ENCODE measurements at regions not wholly inside any gene's neighbourhood (a gene's known extent, or its start where the extent isn't known, plus 50 kb on each side); places are given as distances from the start of the nearest gene placed in this dataset.
"Not testable (repeated sequence)": the region's sequence is repeated elsewhere in the genome, so short reads cannot be mapped to it uniquely, and the experiment has no call there.

GRCh38 chrX:10469-11458, 270.4 kb upstream of the PLCXD1 start:
- DNase-seq, H3K27ac Mint-ChIP-seq, H3K9me3 Mint-ChIP-seq: not testable (repeated sequence)

GRCh38 chrX:13821-14443, 267.2 kb upstream of the PLCXD1 start:
- not testable (repeated sequence) for H3K27me3 Mint-ChIP-seq; DNase-seq; H3K4me1 Mint-ChIP-seq (ENCODE audit: low read depth); H3K9me3 Mint-ChIP-seq; H3K36me3 Mint-ChIP-seq (ENCODE audit: low read depth); H3K27ac Mint-ChIP-seq; H3K4me3 Mint-ChIP-seq

More at GRCh38 chrX:10469-11458, 270.4 kb upstream of the PLCXD1 start:
- H3K4me3 Mint-ChIP-seq; H3K36me3 Mint-ChIP-seq (ENCODE audit: low read depth); H3K27me3 Mint-ChIP-seq; H3K4me1 Mint-ChIP-seq (ENCODE audit: low read depth): not testable (repeated sequence)

GRCh38 chrX:14452-14851, 266.7 kb upstream of the PLCXD1 start:
- not testable (repeated sequence) for H3K4me3 Mint-ChIP-seq; H3K27me3 Mint-ChIP-seq; H3K36me3 Mint-ChIP-seq (ENCODE audit: low read depth); H3K4me1 Mint-ChIP-seq (ENCODE audit: low read depth); DNase-seq; H3K27ac Mint-ChIP-seq; H3K9me3 Mint-ChIP-seq

- H3K4me1 Mint-ChIP-seq (ENCODE audit: low read depth); H3K9me3 Mint-ChIP-seq; H3K27me3 Mint-ChIP-seq; DNase-seq; H3K36me3 Mint-ChIP-seq (ENCODE audit: low read depth); H3K4me3 Mint-ChIP-seq; H3K27ac Mint-ChIP-seq: not testable (repeated sequence)
Measured at GRCh38 chrX:18768-19454, 262.3 kb upstream of the PLCXD1 start.

GRCh38 chrX:19455-19827, 261.7 kb upstream of the PLCXD1 start:
- not testable (repeated sequence) for H3K9me3 Mint-ChIP-seq; DNase-seq; H3K4me3 Mint-ChIP-seq; H3K27me3 Mint-ChIP-seq; H3K4me1 Mint-ChIP-seq (ENCODE audit: low read depth); H3K36me3 Mint-ChIP-seq (ENCODE audit: low read depth); H3K27ac Mint-ChIP-seq

- H3K27me3 Mint-ChIP-seq: peaks cover 8% of the 10 kb centered on the region
- no peaks in the 10 kb centered on the region for H3K36me3 Mint-ChIP-seq (ENCODE audit: low read depth)
- peak overlapping the region; percentile 78 for H3K27ac Mint-ChIP-seq
- no peaks in the 10 kb centered on the region for H3K9me3 Mint-ChIP-seq
- peak overlapping the region; percentile 82 for H3K4me3 Mint-ChIP-seq
- H3K4me1 Mint-ChIP-seq (ENCODE audit: low read depth): peaks cover 5% of the 10 kb centered on the region
- DNase-seq: peak; percentile 49
Measured at GRCh38 chrX:19912-20571, 261.1 kb upstream of the PLCXD1 start.

- not testable (repeated sequence) for H3K4me1 Mint-ChIP-seq (ENCODE audit: low read depth); H3K9me3 Mint-ChIP-seq; H3K27ac Mint-ChIP-seq; H3K36me3 Mint-ChIP-seq (ENCODE audit: low read depth); DNase-seq; H3K4me3 Mint-ChIP-seq; H3K27me3 Mint-ChIP-seq
Measured at GRCh38 chrX:24139-24538, 257.0 kb upstream of the PLCXD1 start.
